Thymus (tissue), 11 donors: ENCODE measurements at regions not wholly inside any gene's neighbourhood (a gene's known extent, or its start where the extent isn't known, plus 50 kb on each side); places are given as distances from the start of the nearest gene placed in this dataset.

ENCODE experiments used
- DNase-seq, 9 donors: peaks; one replicate each; pipeline ENCODE4 v3.0.0-alpha.2; 2013; ENCODE audit warnings: low spot score in 9 of 9, low read depth in 6 of 9, missing footprints in 1 of 9
- H3K27ac ChIP-seq, 2 donors: one replicate each; pipeline ENCODE4 v1.5.1; 2013; ENCODE audit warnings: control low read depth in 1 of 2, low read depth in 1 of 2, low read length in 1 of 2, mild to moderate bottlenecking in 1 of 2, moderate library complexity in 1 of 2
- H3K27me3 ChIP-seq, 2 donors: one replicate each; pipeline ENCODE4 v1.5.1; 2013; ENCODE audit warnings: low read length in 1 of 2; ENCODE audit not compliant: control insufficient read depth in 2 of 2, insufficient read depth in 1 of 2
- H3K36me3 ChIP-seq, 2 donors: one replicate each; pipeline ENCODE4 v1.5.1; 2013; ENCODE audit warnings: low read length in 1 of 2, mild to moderate bottlenecking in 1 of 2, moderate library complexity in 1 of 2; ENCODE audit not compliant: control insufficient read depth in 2 of 2, insufficient read depth in 2 of 2
- H3K4me1 ChIP-seq, 2 donors: one replicate each; pipeline ENCODE4 v1.5.1; 2013; ENCODE audit warnings: low read length in 2 of 2; ENCODE audit not compliant: control insufficient read depth in 2 of 2, insufficient read depth in 2 of 2
- H3K4me3 ChIP-seq, 2 donors: one replicate each; pipeline ENCODE4 v1.5.1; 2013; ENCODE audit warnings: low read length in 2 of 2, control low read depth in 1 of 2, mild to moderate bottlenecking in 1 of 2
- H3K9me3 ChIP-seq, 2 donors: one replicate each; pipeline ENCODE4 v1.5.1; 2013; ENCODE audit warnings: low read length in 1 of 2, mild to moderate bottlenecking in 1 of 2; ENCODE audit not compliant: control insufficient read depth in 2 of 2, insufficient read depth in 1 of 2
- WGBS: extraction: QIAGEN DNeasy Blood & Tissue Kit; methylation state at CpG from one replicate; pipeline ENCODE4 v1.1.7; 2013; 5-methylcytosine and 5-hydroxymethylcytosine counted together
- donor health status: healthy.

DNA sequence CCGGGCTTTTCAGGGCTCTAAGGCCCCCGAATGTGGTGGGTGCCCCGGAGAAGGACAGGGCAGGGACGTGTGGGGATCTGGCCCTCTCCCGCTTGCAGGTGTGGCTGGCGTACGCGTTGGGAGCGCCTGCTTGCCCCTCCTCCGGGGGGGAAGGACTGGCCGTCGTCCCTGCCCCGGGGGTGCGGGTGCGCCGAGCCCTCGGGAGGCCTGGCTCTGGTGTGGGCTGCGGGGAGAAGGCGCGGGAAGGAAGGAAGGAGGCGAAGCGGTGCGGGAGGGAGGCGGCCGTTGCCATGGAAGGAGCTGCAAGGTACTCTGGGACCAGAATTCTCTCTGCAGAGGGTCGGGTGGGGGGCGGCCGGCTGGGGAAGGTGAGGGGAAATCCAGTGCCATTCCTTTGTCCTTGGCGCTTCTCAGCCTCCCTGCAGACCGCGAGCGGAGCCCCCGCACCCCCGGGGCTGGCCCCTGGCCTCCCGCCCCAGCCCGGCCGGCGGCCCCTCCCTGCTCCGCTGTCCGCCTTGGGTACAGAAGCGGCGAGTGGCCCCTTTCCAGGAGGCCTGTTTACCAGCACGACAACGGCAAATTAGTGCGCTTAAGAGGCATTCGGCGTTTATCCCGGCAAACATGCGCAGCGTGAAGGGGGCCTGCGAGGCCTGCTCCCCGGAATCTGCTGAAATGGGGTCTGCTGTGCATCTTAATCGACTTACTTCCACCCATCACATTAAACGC, 67.1 kb upstream of the UNC5A start:
- Histone ChIP-seq H3K9me3 (peaks cover 1 to 7% of the 10 kb centered on the region in 2 donors), H3K27me3 (peaks cover 49 to 99% of the 10 kb centered on the region in 2 donors), H3K4me1 (no peaks in the 10 kb centered on the region), H3K27ac (no peak overlapping the region), H3K36me3 (no peaks in the 10 kb centered on the region), H3K4me3 (no peak overlapping the region)
- DNase-seq, result no peak
- WGBS, result 5% methylated on average over 54 of the region's 54 CpGs

DNA sequence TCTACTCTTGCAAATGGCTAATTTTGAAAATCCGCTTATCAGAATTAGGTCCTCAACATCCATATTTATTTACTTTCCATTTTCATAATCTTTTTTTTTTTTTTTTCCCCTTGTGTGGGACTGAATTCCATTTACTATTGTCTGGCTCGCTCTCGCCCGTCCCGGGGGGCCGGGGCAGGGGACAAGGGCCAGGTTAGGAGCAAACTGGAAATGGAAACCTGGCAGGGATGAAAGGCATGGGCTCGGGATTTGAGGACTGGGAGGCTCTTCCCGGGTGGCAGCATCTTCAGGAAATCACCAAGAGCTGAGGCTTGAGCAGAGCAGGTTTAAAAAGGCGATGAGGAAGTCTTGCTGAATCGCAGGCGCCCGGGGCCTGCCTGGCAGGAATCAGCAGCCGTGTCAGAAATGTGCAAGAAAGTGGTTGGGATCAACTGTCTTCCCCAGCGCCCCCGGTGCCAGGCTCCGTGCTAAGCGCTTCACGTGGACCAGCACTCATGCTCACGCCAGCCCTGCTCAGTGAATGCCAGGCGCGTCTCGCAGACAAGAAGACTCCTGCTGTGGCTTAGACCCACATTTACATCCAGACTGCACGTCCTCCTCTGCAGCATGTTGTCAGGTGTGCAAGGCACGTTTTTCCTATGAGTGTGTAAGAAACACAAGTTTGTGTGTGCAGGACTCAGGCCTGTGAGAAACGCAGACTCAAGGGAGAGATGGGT, 66.3 kb upstream of the UNC5A start:
- Histone ChIP-seq H3K9me3 (peaks cover 1 to 7% of the 10 kb centered on the region in 2 donors), H3K36me3 (no peaks in the 10 kb centered on the region), H3K27ac (no peak overlapping the region), H3K4me1 (no peaks in the 10 kb centered on the region), H3K4me3 (no peak overlapping the region), H3K27me3 (peaks cover 49 to 97% of the 10 kb centered on the region in 2 donors)
- 17% methylated on average over 25 of the region's 25 CpGs for WGBS
- DNase-seq, result no peak

DNA sequence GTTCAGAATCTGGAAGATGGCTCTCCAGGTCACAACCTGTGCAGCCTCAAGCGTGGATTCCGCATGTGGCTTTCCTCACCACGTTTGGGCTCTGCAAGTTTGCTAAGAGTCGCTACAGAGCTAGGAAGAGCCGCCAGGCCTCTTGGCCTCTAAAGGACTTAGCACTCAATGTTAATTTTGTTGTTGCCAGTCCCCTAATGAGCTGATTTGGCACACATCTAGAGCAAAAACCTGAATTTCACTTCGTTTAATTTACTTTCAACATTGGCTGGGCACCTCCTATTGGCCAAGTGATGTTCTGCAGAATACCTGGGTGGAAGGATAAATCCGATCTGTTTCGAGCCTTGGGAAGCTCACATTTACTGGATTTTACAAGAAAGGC, 65.8 kb upstream of the UNC5A start:
- H3K9me3 ChIP-seq, result peaks cover 1 to 7% of the 10 kb centered on the region in 2 donors
- H3K36me3 ChIP-seq, result no peaks in the 10 kb centered on the region
- H3K27me3 ChIP-seq, result peaks cover 49 to 94% of the 10 kb centered on the region in 2 donors
- WGBS, result 50% methylated on average over 8 of the region's 8 CpGs
- no peaks in the 10 kb centered on the region for H3K4me1 ChIP-seq
- H3K27ac ChIP-seq, result no peak overlapping the region
- H3K4me3 ChIP-seq, result no peak overlapping the region
- DNase-seq, result no peak

DNA sequence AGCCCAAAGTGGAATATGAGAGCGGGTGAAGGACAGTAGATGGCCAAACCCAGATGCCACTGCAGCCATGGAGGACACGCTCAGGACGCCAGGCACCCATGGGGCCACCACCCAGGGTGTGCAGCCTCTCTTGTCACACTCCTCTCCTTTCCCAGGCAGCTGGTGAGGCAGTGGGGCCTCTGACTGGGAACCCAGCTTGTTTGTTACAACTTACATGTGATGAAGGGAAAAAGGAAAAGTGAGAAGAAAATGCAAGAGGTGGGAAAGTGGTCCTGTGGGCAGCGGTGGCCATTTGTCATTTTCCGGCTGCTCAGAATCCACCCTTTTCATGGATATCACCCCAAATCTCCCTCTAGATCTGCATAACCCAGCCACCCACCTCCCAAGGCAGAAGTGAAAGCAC, 62.7 kb upstream of the UNC5A start:
- Histone ChIP-seq H3K4me3 (no peak overlapping the region), H3K4me1 (no peaks in the 10 kb centered on the region), H3K27ac (no peak overlapping the region), H3K27me3 (peaks cover 28 to 69% of the 10 kb centered on the region in 2 donors), H3K9me3 (peaks cover 0 to 3% of the 10 kb centered on the region in 2 donors), H3K36me3 (no peaks in the 10 kb centered on the region)
- DNase-seq, result no peak
- 92% methylated on average over 5 of the region's 5 CpGs for WGBS

DNA sequence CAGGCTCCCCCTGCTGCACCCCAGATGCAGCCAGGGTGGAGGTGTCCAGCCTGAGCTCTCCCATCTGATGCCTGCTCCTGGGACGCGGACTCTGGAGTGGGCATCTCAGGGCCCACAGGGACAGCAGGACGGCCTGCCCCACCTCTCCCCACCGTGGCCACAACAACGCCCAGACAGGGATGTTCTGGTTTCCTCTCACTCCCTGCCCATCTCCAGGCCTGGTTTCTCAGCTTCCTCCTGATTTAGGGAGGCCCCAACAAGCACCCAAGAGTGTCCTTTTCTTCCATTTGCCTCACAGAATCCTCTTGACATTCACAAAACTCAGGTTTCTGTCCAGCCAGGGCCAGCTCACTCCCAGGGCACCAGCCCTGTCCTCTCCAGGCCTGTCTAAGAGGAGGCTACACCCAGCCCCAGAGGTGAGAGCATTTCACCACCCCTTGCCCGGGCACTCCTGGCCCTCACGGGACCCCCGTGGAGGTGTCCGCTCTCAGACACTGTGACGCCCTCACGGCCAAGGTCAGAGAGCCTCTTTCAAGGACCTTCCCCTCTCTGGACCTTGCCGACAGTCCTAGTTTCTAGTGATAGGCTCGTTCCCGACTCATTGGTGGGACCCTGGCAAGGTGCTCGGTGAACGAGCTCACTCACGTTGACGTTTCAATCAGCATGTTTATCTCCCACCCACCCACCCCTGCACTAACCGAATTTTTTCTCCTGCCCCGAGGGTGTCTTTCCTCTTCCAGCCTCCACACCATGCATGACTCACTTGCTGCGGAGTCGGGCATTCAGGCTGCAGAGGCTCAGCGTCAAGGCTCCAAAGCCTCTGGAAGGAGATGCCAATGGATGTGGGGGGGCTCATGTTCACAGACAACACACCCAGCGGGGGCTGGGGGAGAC, 62.0 kb upstream of the UNC5A start:
- H3K4me1 ChIP-seq, result no peaks in the 10 kb centered on the region
- WGBS, result 85% methylated on average over 24 of the region's 24 CpGs
- H3K36me3 ChIP-seq, result no peaks in the 10 kb centered on the region
- DNase-seq, result no peak
- no peak overlapping the region for H3K4me3 ChIP-seq
- H3K27me3 ChIP-seq, result peaks cover 21 to 62% of the 10 kb centered on the region in 2 donors
- H3K27ac ChIP-seq, result no peak overlapping the region
- peaks cover 0 to 3% of the 10 kb centered on the region in 2 donors for H3K9me3 ChIP-seq

DNA sequence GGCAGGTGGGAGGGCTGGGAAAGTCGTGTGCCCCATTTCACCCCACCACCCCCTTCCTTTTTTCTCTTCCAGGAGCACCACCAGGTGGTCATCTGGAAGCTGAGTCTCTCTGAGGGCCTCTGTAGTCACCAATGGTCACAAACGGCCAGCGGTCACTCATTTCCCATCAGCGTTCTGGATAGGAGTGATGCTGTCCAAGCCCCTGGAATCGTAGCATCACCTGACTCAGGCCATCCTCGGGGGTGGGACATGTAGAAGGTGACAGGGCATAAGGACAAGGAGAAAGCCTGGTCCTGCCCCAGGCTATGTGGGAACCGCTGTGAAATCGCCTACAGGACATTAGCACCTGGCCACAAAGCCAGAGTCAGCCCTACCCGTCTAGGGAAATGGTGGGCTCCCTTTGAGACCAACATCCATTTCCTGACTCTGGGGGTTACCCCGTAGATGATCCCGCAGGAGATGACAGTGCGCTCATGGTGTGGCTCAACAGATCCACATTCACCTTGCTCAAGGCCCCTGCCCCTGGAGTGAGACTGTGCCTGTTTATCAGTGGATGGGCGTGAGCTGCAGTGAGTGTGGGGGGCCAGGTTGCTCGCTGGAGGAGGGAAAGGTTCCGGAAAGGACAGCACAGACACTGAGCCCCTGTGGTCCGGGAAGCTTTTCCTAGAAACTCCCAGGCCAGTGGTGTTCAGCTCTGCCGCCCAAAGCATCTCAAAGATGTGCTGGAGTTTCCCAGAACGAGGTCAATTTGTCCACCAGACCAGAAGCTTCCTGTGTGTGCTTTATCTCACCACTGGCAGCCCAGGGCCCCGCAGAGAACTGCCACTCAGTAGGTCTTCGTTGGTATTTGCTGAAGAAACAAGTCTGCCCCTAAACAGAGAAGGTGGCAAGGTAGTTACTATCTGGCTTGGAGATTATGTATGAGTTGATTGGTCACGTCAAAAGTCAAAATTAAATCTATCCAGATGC, 61.1 kb upstream of the UNC5A start:
- Histone ChIP-seq H3K27me3 (peaks cover 12 to 53% of the 10 kb centered on the region in 2 donors), H3K36me3 (no peaks in the 10 kb centered on the region), H3K4me3 (no peak overlapping the region), H3K4me1 (no peaks in the 10 kb centered on the region), H3K27ac (no peak overlapping the region), H3K9me3 (peaks cover 0 to 3% of the 10 kb centered on the region in 2 donors)
- 74% methylated on average over 21 of the region's 21 CpGs for WGBS
- DNase-seq, result no peak

DNA sequence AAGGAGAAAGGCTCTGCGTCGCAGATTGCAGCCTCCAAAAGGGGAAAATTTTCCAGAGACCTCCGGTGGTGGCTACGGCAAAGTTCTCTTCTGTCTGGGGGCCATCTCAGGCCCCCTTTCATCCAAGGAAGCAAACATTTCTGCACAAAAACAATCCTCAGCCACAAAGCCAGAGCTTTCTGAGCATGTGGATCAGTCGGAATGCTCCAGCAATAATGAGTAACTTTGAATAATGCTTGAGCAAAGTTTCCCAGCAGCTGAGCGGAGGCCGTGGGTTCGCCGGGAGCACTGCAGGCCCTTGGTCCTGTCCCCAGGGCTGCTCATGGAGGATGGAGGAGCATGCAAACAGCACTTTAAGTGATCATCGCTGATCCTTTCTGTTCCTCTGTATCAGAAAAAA, 60.2 kb upstream of the UNC5A start:
- no peak overlapping the region for H3K27ac ChIP-seq
- H3K36me3 ChIP-seq, result no peaks in the 10 kb centered on the region
- peaks cover 0 to 3% of the 10 kb centered on the region in 2 donors for H3K9me3 ChIP-seq
- H3K27me3 ChIP-seq, result peaks cover 6 to 44% of the 10 kb centered on the region in 2 donors
- no peak for DNase-seq
- H3K4me3 ChIP-seq, result no peak overlapping the region
- WGBS, result 87% methylated on average over 10 of the region's 10 CpGs
- H3K4me1 ChIP-seq, result no peaks in the 10 kb centered on the region

DNA sequence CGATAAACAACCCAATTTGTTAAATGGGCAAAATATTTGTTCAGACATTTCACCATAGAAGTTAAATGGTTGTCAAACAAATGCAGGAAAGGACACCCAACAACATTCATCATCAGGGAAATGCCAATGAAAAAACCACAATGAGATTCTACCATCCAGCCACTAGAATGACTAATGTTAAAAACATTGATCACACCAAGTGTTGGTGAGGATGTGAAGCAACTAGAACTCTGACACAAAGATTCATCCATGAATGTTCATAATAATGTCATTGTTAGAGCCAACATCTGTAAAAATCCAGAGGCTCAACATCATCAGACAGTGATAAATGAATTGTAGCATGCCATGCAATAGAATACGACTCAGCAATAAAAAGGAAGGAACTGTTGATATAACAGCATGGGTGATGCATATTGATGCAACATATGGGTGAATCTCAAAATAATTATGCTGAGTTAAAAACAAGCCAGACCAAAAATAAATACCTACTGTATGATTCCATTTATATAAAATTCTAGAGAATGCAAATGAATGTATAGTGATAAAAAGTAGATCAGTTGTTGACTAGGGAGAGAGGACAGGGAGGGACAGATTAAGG, 55.9 kb upstream of the UNC5A start:
- H3K4me3 ChIP-seq, result no peak overlapping the region
- no peaks in the 10 kb centered on the region for H3K9me3 ChIP-seq
- 98% methylated on average over 2 of the region's 2 CpGs for WGBS
- no peaks in the 10 kb centered on the region for H3K36me3 ChIP-seq
- H3K4me1 ChIP-seq, result no peaks in the 10 kb centered on the region
- DNase-seq, result no peak
- peaks cover 0 to 7% of the 10 kb centered on the region in 2 donors for H3K27me3 ChIP-seq
- no peak overlapping the region for H3K27ac ChIP-seq
